ENCODE measurements at regions not wholly inside any gene's neighbourhood (a gene's known extent, or its start where the extent isn't known, plus 50 kb on each side); places are given as distances from the start of the nearest gene placed in this dataset.

GRCh38 chr1:164006621-164007020 is 552.4 kb upstream of the PBX1 start:
- no peak for DNase-seq (ENCODE audit: extremely low read depth, low read depth)
- TF ChIP-seq, protein P1, sequence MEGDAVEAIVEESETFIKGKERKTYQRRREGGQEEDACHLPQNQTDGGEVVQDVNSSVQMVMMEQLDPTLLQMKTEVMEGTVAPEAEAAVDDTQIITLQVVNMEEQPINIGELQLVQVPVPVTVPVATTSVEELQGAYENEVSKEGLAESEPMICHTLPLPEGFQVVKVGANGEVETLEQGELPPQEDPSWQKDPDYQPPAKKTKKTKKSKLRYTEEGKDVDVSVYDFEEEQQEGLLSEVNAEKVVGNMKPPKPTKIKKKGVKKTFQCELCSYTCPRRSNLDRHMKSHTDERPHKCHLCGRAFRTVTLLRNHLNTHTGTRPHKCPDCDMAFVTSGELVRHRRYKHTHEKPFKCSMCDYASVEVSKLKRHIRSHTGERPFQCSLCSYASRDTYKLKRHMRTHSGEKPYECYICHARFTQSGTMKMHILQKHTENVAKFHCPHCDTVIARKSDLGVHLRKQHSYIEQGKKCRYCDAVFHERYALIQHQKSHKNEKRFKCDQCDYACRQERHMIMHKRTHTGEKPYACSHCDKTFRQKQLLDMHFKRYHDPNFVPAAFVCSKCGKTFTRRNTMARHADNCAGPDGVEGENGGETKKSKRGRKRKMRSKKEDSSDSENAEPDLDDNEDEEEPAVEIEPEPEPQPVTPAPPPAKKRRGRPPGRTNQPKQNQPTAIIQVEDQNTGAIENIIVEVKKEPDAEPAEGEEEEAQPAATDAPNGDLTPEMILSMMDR (IDR thresholded peaks at IDR 0.05; ENCODE audit: low read depth, low read length) = no peak

- no peak for DNase-seq (ENCODE audit: extremely low read depth, low read depth)
These were observed 541.7 kb upstream of the PBX1 start for GRCh38 chr1:164017239-164017638.

GRCh38 chr1:164020391-164020790 is 538.6 kb upstream of the PBX1 start:
- no peak for DNase-seq (ENCODE audit: extremely low read depth, low read depth)

More at GRCh38 chr1:164017239-164017638, 541.7 kb upstream of the PBX1 start:
- TF ChIP-seq, protein P1 (IDR thresholded peaks at IDR 0.05; ENCODE audit: low read depth, low read length) = no peak

DNA sequence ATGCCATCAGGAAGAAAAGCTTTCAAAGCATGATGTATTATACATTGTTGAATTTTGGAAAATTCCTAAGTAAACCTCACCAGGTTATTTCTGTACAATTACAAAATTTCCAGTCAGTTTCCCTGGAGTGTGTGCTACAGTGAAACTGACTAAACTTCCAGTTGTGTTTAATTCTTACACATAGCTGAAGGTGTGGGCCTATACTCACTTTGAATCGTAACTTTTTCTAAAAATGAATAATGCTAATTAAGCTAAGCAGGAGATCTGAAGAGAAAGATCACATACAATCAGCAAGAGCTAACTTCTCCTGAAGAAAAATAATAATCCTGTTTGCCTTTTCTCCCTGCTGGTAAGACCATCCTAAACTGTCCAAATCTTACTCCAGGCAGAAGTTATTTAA is 537.2 kb upstream of the PBX1 start:
- no peak for DNase-seq (ENCODE audit: extremely low read depth, low read depth)
- TF ChIP-seq, protein P1 (IDR thresholded peaks at IDR 0.05; ENCODE audit: low read depth, low read length) = no peak

More at GRCh38 chr1:164020391-164020790, 538.6 kb upstream of the PBX1 start:
- TF ChIP-seq, protein P1 (IDR thresholded peaks at IDR 0.05; ENCODE audit: low read depth, low read length) = no peak

DNA sequence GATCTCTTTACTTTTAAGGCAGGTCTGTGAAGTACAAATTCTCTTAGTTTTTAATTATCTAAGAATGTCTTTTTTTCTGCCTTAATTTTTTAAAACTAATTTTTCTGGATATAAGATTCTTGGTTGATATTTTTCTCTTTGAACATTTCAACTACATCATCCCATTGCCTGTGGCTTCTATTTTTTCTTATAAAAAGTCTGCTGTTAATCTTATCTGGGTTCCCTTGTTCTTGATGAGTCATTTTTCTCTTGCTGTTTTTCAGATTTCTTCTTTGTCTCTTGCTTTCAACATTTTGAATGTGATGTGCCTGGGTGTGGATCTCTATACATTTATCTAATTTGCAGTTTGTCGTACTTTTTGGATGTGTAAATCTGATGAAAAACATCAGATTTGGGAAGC is 525.2 kb upstream of the PBX1 start:
- no peak for DNase-seq (ENCODE audit: extremely low read depth, low read depth)
- TF ChIP-seq, protein P1 (IDR thresholded peaks at IDR 0.05; ENCODE audit: low read depth, low read length) = no peak

DNA sequence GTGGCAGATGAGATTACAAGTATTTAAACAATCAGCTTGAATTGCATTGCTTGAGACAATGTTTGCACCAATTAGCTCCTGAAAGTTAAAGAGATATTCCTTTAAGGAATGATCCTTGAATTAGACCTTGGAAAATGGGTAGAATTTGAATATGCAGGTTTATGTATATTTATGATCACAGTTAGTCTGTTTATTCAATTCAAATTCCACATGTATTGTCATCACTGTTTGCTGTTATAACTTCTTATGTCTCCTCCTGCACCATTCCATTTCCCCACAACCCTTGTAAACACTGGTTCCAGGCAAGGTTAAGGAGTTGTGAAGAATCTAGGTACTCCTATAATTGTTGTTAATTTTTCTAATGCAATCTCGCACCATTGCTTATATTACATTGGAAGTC is 518.2 kb upstream of the PBX1 start:
- no peak for DNase-seq (ENCODE audit: extremely low read depth, low read depth)
- TF ChIP-seq, protein P1 (IDR thresholded peaks at IDR 0.05; ENCODE audit: low read depth, low read length) = no peak

DNA sequence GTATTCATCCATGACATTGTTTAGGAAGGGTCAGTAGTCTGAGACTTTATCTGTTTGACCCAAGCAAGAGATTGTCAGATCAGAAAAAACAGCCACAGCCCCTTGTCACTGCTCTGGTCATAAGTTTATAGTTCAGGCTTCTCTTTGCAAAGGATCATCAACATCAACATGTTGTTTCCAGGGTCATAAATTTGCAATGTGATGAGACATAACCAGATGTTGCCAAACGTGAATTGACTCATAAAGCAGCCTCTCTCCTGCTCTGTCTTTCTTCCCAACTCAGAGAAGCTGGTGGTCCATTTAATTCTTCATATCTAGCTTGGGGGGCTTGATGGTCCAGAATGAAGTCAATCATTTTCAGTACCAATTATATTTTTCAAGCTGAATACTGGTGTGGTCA is 507.2 kb upstream of the PBX1 start:
- TF ChIP-seq, protein P1 (IDR thresholded peaks at IDR 0.05; ENCODE audit: low read depth, low read length) = no peak
- DNase-seq (ENCODE audit: extremely low read depth, low read depth) = no peak

Data from AG09319 (cell line).